ENCODE measurements at regions not wholly inside any gene's neighbourhood (a gene's known extent, or its start where the extent isn't known, plus 50 kb on each side); places are given as distances from the start of the nearest gene placed in this dataset.

- peaks cover 7 to 17% of the 10 kb centered on the region in 2 donors for H3K36me3 Mint-ChIP-seq (ENCODE audit: insufficient read depth in 2 of 2)
- H3K27me3 Mint-ChIP-seq (ENCODE audit: low read depth), result peaks cover 12% of the 10 kb centered on the region
- peaks cover 9 to 13% of the 10 kb centered on the region in 2 donors for H3K9me3 Mint-ChIP-seq
- H3K4me1 Mint-ChIP-seq (ENCODE audit: low read depth), result no peaks in the 10 kb centered on the region
- H3K27ac Mint-ChIP-seq, result no peak overlapping the region
- H3K4me3 Mint-ChIP-seq, result no peak overlapping the region
- DNase-seq (no peak), ATAC-seq (replicated peaks in 1 of 2) (no peak)
These were observed 161.7 kb downstream of the OPA1 start for GRCh38 chr3:193754719-193755118.

GRCh38 chr3:193756536-193756935 is 163.5 kb downstream of the OPA1 start:
- DNase-seq (no peak), ATAC-seq (replicated peaks in 1 of 2) (no peak)
- Mint-ChIP-seq H3K27ac (no peak overlapping the region), H3K4me3 (no peak overlapping the region), H3K36me3 (ENCODE audit: insufficient read depth in 2 of 2) (peaks cover 7 to 17% of the 10 kb centered on the region in 2 donors), H3K27me3 (ENCODE audit: low read depth) (peaks cover 12% of the 10 kb centered on the region), H3K4me1 (ENCODE audit: low read depth) (no peaks in the 10 kb centered on the region), H3K9me3 (peaks cover 9 to 13% of the 10 kb centered on the region in 2 donors)

GRCh38 chr3:193757457-193757856 is 164.4 kb downstream of the OPA1 start:
- no peaks in the 10 kb centered on the region for H3K4me1 Mint-ChIP-seq (ENCODE audit: low read depth)
- peaks cover 7 to 17% of the 10 kb centered on the region in 2 donors for H3K36me3 Mint-ChIP-seq (ENCODE audit: insufficient read depth in 2 of 2)
- H3K27ac Mint-ChIP-seq, result no peak overlapping the region

GRCh38 chr3:193761969-193762368 is 169.0 kb downstream of the OPA1 start:
- H3K27ac Mint-ChIP-seq, result no peak overlapping the region
- H3K9me3 Mint-ChIP-seq, result peaks cover 7 to 8% of the 10 kb centered on the region in 2 donors
- DNase-seq, result no peak
- H3K4me1 Mint-ChIP-seq (ENCODE audit: low read depth), result no peaks in the 10 kb centered on the region
- ATAC-seq (replicated peaks in 1 of 2), result no peak
- H3K36me3 Mint-ChIP-seq (ENCODE audit: insufficient read depth in 2 of 2), result peaks cover 7 to 8% of the 10 kb centered on the region in 2 donors
- H3K27me3 Mint-ChIP-seq (ENCODE audit: low read depth), result peaks cover 19% of the 10 kb centered on the region
- H3K4me3 Mint-ChIP-seq, result no peak overlapping the region

More at GRCh38 chr3:193757457-193757856, 164.4 kb downstream of the OPA1 start:
- H3K4me3 Mint-ChIP-seq, result no peak overlapping the region
- peaks cover 9 to 13% of the 10 kb centered on the region in 2 donors for H3K9me3 Mint-ChIP-seq
- ATAC-seq (replicated peaks in 1 of 2), result no peak
- DNase-seq, result no peak
- H3K27me3 Mint-ChIP-seq (ENCODE audit: low read depth), result peaks cover 14% of the 10 kb centered on the region

GRCh38 chr3:193762657-193763056 is 169.6 kb downstream of the OPA1 start:
- no peak overlapping the region for H3K4me3 Mint-ChIP-seq
- H3K4me1 Mint-ChIP-seq (ENCODE audit: low read depth), result no peaks in the 10 kb centered on the region
- peaks cover 3% of the 10 kb centered on the region in 2 donors for H3K36me3 Mint-ChIP-seq (ENCODE audit: insufficient read depth in 2 of 2)
- peaks cover 19% of the 10 kb centered on the region for H3K27me3 Mint-ChIP-seq (ENCODE audit: low read depth)
- peaks cover 2 to 4% of the 10 kb centered on the region in 2 donors for H3K9me3 Mint-ChIP-seq
- no peak for ATAC-seq (replicated peaks in 1 of 2)
- H3K27ac Mint-ChIP-seq, result no peak overlapping the region
- DNase-seq, result no peak

GRCh38 chr3:193764959-193765358 is 172.0 kb downstream of the OPA1 start:
- Mint-ChIP-seq H3K27ac (no peak overlapping the region), H3K4me1 (ENCODE audit: low read depth) (peaks cover 5% of the 10 kb centered on the region), H3K27me3 (ENCODE audit: low read depth) (peaks cover 19% of the 10 kb centered on the region)

GRCh38 chr3:193767353-193768069 is 174.5 kb downstream of the OPA1 start:
- H3K27me3 Mint-ChIP-seq (ENCODE audit: low read depth), result peaks cover 17% of the 10 kb centered on the region
- no peak for DNase-seq
- no peaks in the 10 kb centered on the region for H3K36me3 Mint-ChIP-seq (ENCODE audit: insufficient read depth in 2 of 2)
- ATAC-seq (replicated peaks in 1 of 2), result no peak
- peaks cover 5% of the 10 kb centered on the region for H3K4me1 Mint-ChIP-seq (ENCODE audit: low read depth)
- H3K9me3 Mint-ChIP-seq, result no peaks in the 10 kb centered on the region
- H3K27ac Mint-ChIP-seq, result no peak overlapping the region
- H3K4me3 Mint-ChIP-seq, result no peak overlapping the region

More at GRCh38 chr3:193764959-193765358, 172.0 kb downstream of the OPA1 start:
- DNase-seq, result no peak
- Mint-ChIP-seq H3K4me3 (no peak overlapping the region), H3K9me3 (no peaks in the 10 kb centered on the region), H3K36me3 (ENCODE audit: insufficient read depth in 2 of 2) (no peaks in the 10 kb centered on the region)
- ATAC-seq (replicated peaks in 1 of 2), result no peak

GRCh38 chr3:193768070-193768394 is 175.0 kb downstream of the OPA1 start:
- Mint-ChIP-seq H3K4me3 (no peak overlapping the region), H3K27ac (no peak overlapping the region), H3K36me3 (ENCODE audit: insufficient read depth in 2 of 2) (no peaks in the 10 kb centered on the region), H3K4me1 (ENCODE audit: low read depth) (peaks cover 5% of the 10 kb centered on the region), H3K9me3 (no peaks in the 10 kb centered on the region), H3K27me3 (ENCODE audit: low read depth) (peaks cover 13% of the 10 kb centered on the region)
- DNase-seq, result no peak
- ATAC-seq (replicated peaks in 1 of 2), result no peak

GRCh38 chr3:193769437-193769836 is 176.4 kb downstream of the OPA1 start:
- no peak overlapping the region for H3K4me3 Mint-ChIP-seq
- no peaks in the 10 kb centered on the region for H3K36me3 Mint-ChIP-seq (ENCODE audit: insufficient read depth in 2 of 2)
- H3K27ac Mint-ChIP-seq, result no peak overlapping the region
- DNase-seq, result no peak
- ATAC-seq (replicated peaks in 1 of 2), result peak; percentile 43 to 55
- peaks cover 5% of the 10 kb centered on the region for H3K27me3 Mint-ChIP-seq (ENCODE audit: low read depth)
- peaks cover 5% of the 10 kb centered on the region for H3K4me1 Mint-ChIP-seq (ENCODE audit: low read depth)
- H3K9me3 Mint-ChIP-seq, result no peaks in the 10 kb centered on the region

GRCh38 chr3:193771011-193771652 is 178.1 kb downstream of the OPA1 start:
- ATAC-seq (replicated peaks in 1 of 2) (no peak), DNase-seq (no peak)
- no peaks in the 10 kb centered on the region for H3K27me3 Mint-ChIP-seq (ENCODE audit: low read depth)
- H3K36me3 Mint-ChIP-seq (ENCODE audit: insufficient read depth in 2 of 2), result no peaks in the 10 kb centered on the region
- H3K4me1 Mint-ChIP-seq (ENCODE audit: low read depth), result peaks cover 5% of the 10 kb centered on the region
- no peak overlapping the region for H3K27ac Mint-ChIP-seq
- H3K4me3 Mint-ChIP-seq, result no peak overlapping the region
- H3K9me3 Mint-ChIP-seq, result no peaks in the 10 kb centered on the region

- Mint-ChIP-seq H3K27ac (no peak overlapping the region), H3K4me1 (ENCODE audit: low read depth) (peaks cover 10% of the 10 kb centered on the region), H3K36me3 (ENCODE audit: insufficient read depth in 2 of 2) (no peaks in the 10 kb centered on the region), H3K9me3 (no peaks in the 10 kb centered on the region), H3K27me3 (ENCODE audit: low read depth) (no peaks in the 10 kb centered on the region), H3K4me3 (no peak overlapping the region)
- no peak for DNase-seq
- ATAC-seq (replicated peaks in 1 of 2), result no peak
These were observed 178.8 kb downstream of the OPA1 start for GRCh38 chr3:193771653-193772421.

GRCh38 chr3:193772422-193772763 is 179.4 kb downstream of the OPA1 start:
- Mint-ChIP-seq H3K4me3 (no peak overlapping the region), H3K4me1 (ENCODE audit: low read depth) (peaks cover 11% of the 10 kb centered on the region)

More at GRCh38 chr3:193772422-193772763, 179.4 kb downstream of the OPA1 start:
- Mint-ChIP-seq H3K27ac (no peak overlapping the region), H3K36me3 (ENCODE audit: insufficient read depth in 2 of 2) (no peaks in the 10 kb centered on the region), H3K27me3 (ENCODE audit: low read depth) (no peaks in the 10 kb centered on the region), H3K9me3 (no peaks in the 10 kb centered on the region)
- no peak for ATAC-seq (replicated peaks in 1 of 2)
- no peak for DNase-seq

Measured in activated T-cell treated with anti-CD3 and anti-CD28 coated beads, Interleukin-2, amount 50 U/mL, for 72 hours (primary cell).